ENCODE measurements at regions not wholly inside any gene's neighbourhood (a gene's known extent, or its start where the extent isn't known, plus 50 kb on each side); places are given as distances from the start of the nearest gene placed in this dataset.
"Not testable (repeated sequence)": the region's sequence is repeated elsewhere in the genome, so short reads cannot be mapped to it uniquely, and the experiment has no call there.

DNA sequence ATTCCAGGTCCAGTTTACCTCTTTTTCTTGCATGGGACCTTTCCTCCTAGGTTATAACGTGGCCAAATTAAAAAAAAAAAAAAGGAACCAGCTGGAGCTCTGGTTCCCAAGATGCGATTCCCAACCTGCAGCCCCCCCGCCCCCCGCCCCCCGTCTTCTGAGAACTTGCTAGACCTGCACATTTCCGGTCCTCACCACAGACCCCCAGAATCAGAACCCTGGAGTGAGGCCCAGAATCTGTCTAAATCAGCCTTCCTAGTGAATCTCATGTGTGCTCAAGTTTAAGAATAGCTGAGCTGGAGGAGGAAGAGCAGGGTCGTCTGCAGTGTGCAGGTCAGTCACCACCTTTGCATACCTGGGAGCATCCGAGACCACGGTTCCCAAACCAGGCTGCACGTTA, 144.2 kb downstream of the KLF6 start:
- Histone ChIP-seq H3K4me3 (ENCODE audit: low read depth, low read length) (no peak overlapping the region), H3K9me3 (ENCODE audit: control insufficient read depth, insufficient read depth, low read length) (no peaks in the 10 kb centered on the region; the same call in 1 of the 2 replicates), H3K27ac (ENCODE audit: low read depth, low read length) (no peak overlapping the region), H3K27me3 (ENCODE audit: control insufficient read depth, insufficient read depth, low read length) (no peaks in the 10 kb centered on the region)
- CTCF ChIA-PET = no interaction called here
- no peak for DNase-seq (ENCODE audit: low read depth, low spot score)
- POLR2A ChIA-PET = no interaction called here
- TF ChIP-seq, protein P1, sequence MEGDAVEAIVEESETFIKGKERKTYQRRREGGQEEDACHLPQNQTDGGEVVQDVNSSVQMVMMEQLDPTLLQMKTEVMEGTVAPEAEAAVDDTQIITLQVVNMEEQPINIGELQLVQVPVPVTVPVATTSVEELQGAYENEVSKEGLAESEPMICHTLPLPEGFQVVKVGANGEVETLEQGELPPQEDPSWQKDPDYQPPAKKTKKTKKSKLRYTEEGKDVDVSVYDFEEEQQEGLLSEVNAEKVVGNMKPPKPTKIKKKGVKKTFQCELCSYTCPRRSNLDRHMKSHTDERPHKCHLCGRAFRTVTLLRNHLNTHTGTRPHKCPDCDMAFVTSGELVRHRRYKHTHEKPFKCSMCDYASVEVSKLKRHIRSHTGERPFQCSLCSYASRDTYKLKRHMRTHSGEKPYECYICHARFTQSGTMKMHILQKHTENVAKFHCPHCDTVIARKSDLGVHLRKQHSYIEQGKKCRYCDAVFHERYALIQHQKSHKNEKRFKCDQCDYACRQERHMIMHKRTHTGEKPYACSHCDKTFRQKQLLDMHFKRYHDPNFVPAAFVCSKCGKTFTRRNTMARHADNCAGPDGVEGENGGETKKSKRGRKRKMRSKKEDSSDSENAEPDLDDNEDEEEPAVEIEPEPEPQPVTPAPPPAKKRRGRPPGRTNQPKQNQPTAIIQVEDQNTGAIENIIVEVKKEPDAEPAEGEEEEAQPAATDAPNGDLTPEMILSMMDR (IDR thresholded peaks at IDR 0.05; ENCODE audit: low read depth, low read length) = no peak

DNA sequence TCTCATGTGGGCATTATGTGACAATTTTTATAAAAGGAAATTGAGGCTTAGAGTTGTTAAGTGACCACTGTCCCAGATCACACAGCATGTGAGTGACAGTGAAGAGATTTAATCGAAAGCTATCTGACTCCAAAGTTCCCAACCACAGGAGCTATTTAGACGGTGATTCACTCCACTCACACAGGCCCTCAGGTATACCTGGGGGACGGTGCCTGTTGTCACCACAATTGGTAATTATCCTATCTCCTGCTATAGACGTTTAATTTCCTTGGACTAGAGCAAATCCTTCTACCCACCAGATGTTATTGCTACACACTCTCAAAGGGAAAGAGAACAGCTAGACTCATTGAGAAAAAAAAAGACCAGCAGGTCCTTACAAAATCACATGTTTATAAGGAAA, 145.5 kb downstream of the KLF6 start:
- Histone ChIP-seq H3K4me3 (ENCODE audit: low read depth, low read length) (no peak overlapping the region), H3K9me3 (ENCODE audit: control insufficient read depth, insufficient read depth, low read length) (no peaks in the 10 kb centered on the region; the same call in 1 of the 2 replicates), H3K27me3 (ENCODE audit: control insufficient read depth, insufficient read depth, low read length) (no peaks in the 10 kb centered on the region), H3K27ac (ENCODE audit: low read depth, low read length) (no peak overlapping the region)
- TF ChIP-seq, protein P1 (IDR thresholded peaks at IDR 0.05; ENCODE audit: low read depth, low read length) = no peak
- ChIA-PET POLR2A (interaction anchor here (1.1 kb wide), 1 partner anchor 145 kb away, joined by 3 read pairs; the partner anchor contains the start of gene KLF6), CTCF (no interaction called here)
- DNase-seq (ENCODE audit: low read depth, low spot score) = no peak

DNA sequence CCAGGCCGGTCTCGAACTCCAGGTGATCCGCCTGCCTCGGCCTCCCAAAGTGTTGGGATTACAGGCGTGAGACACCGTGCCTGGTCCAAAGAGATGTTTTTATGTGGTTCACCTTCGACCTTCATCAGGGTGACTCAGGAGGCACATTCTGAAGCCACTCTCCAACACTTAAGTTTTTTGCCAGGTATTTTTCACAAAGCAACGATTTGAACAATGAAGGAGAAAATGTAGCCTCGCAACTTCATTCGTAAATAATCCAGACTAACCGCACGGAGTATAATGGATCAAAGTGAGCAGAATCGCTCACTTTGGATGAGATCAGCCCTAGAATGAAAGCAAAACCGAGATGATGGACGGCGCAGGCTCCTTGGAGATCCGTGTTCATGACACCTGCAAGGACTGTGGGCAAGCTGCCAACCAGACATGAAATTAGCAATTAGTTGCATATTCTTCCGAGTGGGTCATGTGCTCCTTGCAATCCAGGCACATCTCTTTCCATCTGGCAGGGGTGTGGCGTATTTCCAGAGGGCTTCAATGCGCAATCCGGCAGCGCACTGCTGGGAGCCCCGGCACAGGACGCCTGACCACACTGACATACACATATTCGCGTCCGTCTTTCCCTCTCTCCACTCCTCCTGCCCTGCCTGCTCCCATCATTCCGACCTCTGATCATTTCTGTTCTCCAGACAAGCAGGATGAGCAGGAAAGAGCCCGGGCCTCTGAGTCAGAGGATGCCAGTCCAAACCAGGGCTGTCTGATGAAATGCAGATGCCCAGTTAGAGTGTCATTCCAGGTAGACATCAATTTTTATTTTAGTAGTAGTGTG, 148.4 kb downstream of the KLF6 start:
- DNase-seq (ENCODE audit: low read depth, low spot score) = no peak
- Histone ChIP-seq H3K9me3 (ENCODE audit: control insufficient read depth, insufficient read depth, low read length) (no peaks in the 10 kb centered on the region; the same call in 1 of the 2 replicates), H3K27me3 (ENCODE audit: control insufficient read depth, insufficient read depth, low read length) (no peaks in the 10 kb centered on the region), H3K27ac (ENCODE audit: low read depth, low read length) (no peak overlapping the region), H3K4me3 (ENCODE audit: low read depth, low read length) (no peak overlapping the region)
- ChIA-PET POLR2A (no interaction called here), CTCF (no interaction called here)
- TF ChIP-seq, protein P1 (IDR thresholded peaks at IDR 0.05; ENCODE audit: low read depth, low read length) = no peak

DNA sequence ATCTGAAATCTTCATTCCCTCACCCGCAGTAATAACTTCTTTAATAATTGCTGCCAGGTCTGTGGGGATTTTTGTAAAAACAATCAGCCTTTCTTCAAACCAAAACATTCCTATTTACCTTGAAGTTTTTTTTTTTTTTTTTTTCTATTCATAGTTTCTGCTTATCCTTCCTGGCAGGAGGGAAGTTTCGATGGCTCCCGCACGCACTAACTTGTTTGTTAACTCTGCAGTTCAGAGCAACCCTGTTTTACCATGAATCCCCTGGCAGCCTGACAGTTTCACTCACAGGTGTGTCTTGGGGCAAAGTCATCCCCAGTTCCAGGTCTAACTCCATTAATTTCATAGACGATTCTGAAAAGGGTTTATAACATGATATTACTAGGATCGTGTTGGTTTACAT, 149.3 kb downstream of the KLF6 start:
- H3K9me3 ChIP-seq (ENCODE audit: control insufficient read depth, insufficient read depth, low read length) = no peaks in the 10 kb centered on the region; the same call in 1 of the 2 replicates
- TF ChIP-seq, protein P1 (IDR thresholded peaks at IDR 0.05; ENCODE audit: low read depth, low read length) = no peak
- H3K27me3 ChIP-seq (ENCODE audit: control insufficient read depth, insufficient read depth, low read length) = no peaks in the 10 kb centered on the region
- CTCF ChIA-PET = no interaction called here
- DNase-seq (ENCODE audit: low read depth, low spot score) = no peak
- H3K4me3 ChIP-seq (ENCODE audit: low read depth, low read length) = no peak overlapping the region
- H3K27ac ChIP-seq (ENCODE audit: low read depth, low read length) = no peak overlapping the region
- POLR2A ChIA-PET = no interaction called here

DNA sequence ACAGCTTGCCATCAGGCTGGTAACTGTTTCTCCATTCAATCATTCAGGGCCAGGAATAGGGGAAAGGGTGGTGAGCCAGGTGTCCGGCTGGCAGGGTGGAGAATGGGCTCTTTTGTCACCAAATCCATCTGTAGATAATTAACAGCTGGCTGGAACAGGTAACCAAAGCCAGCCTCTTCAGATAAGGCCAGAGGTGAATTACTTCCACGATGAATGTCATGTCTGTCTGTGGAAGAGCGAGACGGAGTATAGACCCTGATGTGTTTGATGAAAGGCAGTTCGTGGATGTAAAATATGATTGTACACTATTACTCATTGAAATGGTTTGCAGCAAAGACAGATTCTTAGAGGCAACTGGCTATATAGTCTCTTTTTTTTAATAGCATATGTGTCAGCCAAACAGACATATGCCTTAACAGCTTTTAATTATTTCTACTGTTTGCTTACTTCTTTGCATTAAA, 149.8 kb downstream of the KLF6 start:
- DNase-seq (ENCODE audit: low read depth, low spot score) = no peak
- TF ChIP-seq, protein P1 (IDR thresholded peaks at IDR 0.05; ENCODE audit: low read depth, low read length) = no peak
- Histone ChIP-seq H3K27ac (ENCODE audit: low read depth, low read length) (no peak overlapping the region), H3K9me3 (ENCODE audit: control insufficient read depth, insufficient read depth, low read length) (no peaks in the 10 kb centered on the region; the same call in 1 of the 2 replicates), H3K27me3 (ENCODE audit: control insufficient read depth, insufficient read depth, low read length) (no peaks in the 10 kb centered on the region), H3K4me3 (ENCODE audit: low read depth, low read length) (no peak overlapping the region)
- CTCF ChIA-PET = no interaction called here
- POLR2A ChIA-PET = no interaction called here

DNA sequence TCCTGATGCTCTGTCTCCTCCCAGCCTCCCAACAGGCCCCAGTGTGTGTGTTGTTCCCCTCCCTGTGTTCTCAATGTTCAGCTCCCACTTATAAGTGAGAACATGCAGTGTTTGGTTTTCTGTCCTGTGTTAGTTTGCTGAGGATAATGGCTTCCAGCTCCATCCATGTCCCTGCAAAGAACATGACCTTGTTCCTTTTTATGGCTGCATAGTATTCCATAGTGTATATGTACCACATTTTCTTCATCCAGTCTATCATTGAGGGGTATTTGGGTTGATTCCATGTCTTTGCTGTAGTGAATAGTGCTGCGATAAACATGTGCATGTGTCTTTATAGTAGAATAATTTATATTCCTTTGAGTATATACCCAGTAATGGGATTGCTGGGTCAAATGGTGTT, 150.4 kb downstream of the KLF6 start:
- POLR2A ChIA-PET; CTCF ChIA-PET; H3K4me3 ChIP-seq (ENCODE audit: low read depth, low read length); DNase-seq (ENCODE audit: low read depth, low spot score); H3K27me3 ChIP-seq (ENCODE audit: control insufficient read depth, insufficient read depth, low read length); H3K27ac ChIP-seq (ENCODE audit: low read depth, low read length); H3K9me3 ChIP-seq (ENCODE audit: control insufficient read depth, insufficient read depth, low read length): not testable (repeated sequence)

Measured in AG04450 (cell line).